ENCODE measurements at regions not wholly inside any gene's neighbourhood (a gene's known extent, or its start where the extent isn't known, plus 50 kb on each side); places are given as distances from the start of the nearest gene placed in this dataset.

- Histone ChIP-seq H3K9me3 (ENCODE audit: control insufficient read depth, insufficient read depth, low read depth, low read length) (peaks cover 6% of the 10 kb centered on the region), H3K36me3 (ENCODE audit: control insufficient read depth, insufficient read depth, low read length) (no peaks in the 10 kb centered on the region), H3K27ac (ENCODE audit: low read depth, low read length) (no peak overlapping the region), H3K27me3 (ENCODE audit: control insufficient read depth, insufficient read depth, low read length) (no peaks in the 10 kb centered on the region), H3K9ac (ENCODE audit: low read length) (no peak overlapping the region), H3K4me3 (ENCODE audit: low read depth, low read length) (no peak overlapping the region), H3K4me1 (ENCODE audit: control insufficient read depth, insufficient read depth, low read length) (no peaks in the 10 kb centered on the region)
Observed at GRCh38 chr6:156262014-156262413, 515.2 kb upstream of the ARID1B start.

DNA sequence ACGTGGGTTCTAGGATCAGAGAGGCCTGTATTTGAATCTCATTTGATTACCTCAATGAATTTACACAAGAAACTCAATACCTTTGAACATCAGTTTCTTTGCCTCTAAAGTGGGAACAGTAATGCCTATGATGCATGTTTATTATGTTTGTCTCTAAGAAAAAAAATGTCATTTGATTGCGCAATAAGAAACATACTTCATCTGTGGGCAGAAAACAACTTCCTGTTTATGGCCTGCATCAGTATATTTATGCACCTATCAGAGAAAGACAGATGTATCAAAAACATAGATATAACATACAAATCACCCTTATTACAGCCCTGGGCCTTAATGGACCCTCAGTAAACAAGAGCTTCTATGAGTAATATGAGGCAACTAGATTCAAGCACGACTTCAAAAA, 516.4 kb upstream of the ARID1B start:
- H3K4me3 ChIP-seq (ENCODE audit: low read depth, low read length): no peak overlapping the region
- peaks cover 6% of the 10 kb centered on the region for H3K9me3 ChIP-seq (ENCODE audit: control insufficient read depth, insufficient read depth, low read depth, low read length)
- H3K27ac ChIP-seq (ENCODE audit: low read depth, low read length): no peak overlapping the region
- no peak overlapping the region for H3K9ac ChIP-seq (ENCODE audit: low read length)
- no peaks in the 10 kb centered on the region for H3K27me3 ChIP-seq (ENCODE audit: control insufficient read depth, insufficient read depth, low read length)
- H3K4me1 ChIP-seq (ENCODE audit: control insufficient read depth, insufficient read depth, low read length): no peaks in the 10 kb centered on the region
- no peaks in the 10 kb centered on the region for H3K36me3 ChIP-seq (ENCODE audit: control insufficient read depth, insufficient read depth, low read length)

DNA sequence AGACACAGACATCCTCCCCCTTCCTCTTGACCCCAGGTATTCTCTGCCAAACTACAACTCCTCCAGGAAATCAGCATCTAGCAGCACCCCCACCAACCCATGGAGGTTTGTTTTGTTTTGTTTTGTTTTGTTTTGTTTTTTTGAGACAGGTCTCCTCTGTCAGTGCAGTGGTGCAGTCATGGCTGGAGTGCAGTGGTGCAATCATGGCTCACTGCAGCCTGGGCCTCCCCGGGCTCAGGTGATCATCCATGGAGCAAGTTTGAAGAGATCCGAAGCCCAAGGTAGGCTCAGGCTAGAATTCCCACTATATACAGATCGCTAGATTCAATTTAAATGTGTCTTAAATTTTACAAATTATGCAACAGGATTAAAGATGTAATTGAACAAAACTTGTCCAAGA, 518.2 kb upstream of the ARID1B start:
- Histone ChIP-seq H3K27me3 (ENCODE audit: control insufficient read depth, insufficient read depth, low read length) (no peaks in the 10 kb centered on the region), H3K4me1 (ENCODE audit: control insufficient read depth, insufficient read depth, low read length) (no peaks in the 10 kb centered on the region)

GRCh38 chr6:156256161-156256560, 521.0 kb upstream of the ARID1B start:
- no peak overlapping the region for H3K9ac ChIP-seq (ENCODE audit: low read length)
- H3K27ac ChIP-seq (ENCODE audit: low read depth, low read length): no peak overlapping the region
- H3K27me3 ChIP-seq (ENCODE audit: control insufficient read depth, insufficient read depth, low read length): no peaks in the 10 kb centered on the region
- H3K4me1 ChIP-seq (ENCODE audit: control insufficient read depth, insufficient read depth, low read length): no peaks in the 10 kb centered on the region
- no peak overlapping the region for H3K4me3 ChIP-seq (ENCODE audit: low read depth, low read length)
- H3K9me3 ChIP-seq (ENCODE audit: control insufficient read depth, insufficient read depth, low read depth, low read length): no peaks in the 10 kb centered on the region
- no peaks in the 10 kb centered on the region for H3K36me3 ChIP-seq (ENCODE audit: control insufficient read depth, insufficient read depth, low read length)

More for the DNA sequence above, 518.2 kb upstream of the ARID1B start:
- Histone ChIP-seq H3K36me3 (ENCODE audit: control insufficient read depth, insufficient read depth, low read length) (no peaks in the 10 kb centered on the region), H3K9me3 (ENCODE audit: control insufficient read depth, insufficient read depth, low read depth, low read length) (no peaks in the 10 kb centered on the region), H3K27ac (ENCODE audit: low read depth, low read length) (no peak overlapping the region), H3K9ac (ENCODE audit: low read length) (no peak overlapping the region), H3K4me3 (ENCODE audit: low read depth, low read length) (no peak overlapping the region)

- no peaks in the 10 kb centered on the region for H3K9me3 ChIP-seq (ENCODE audit: control insufficient read depth, insufficient read depth, low read depth, low read length)
- no peak overlapping the region for H3K9ac ChIP-seq (ENCODE audit: low read length)
- H3K4me1 ChIP-seq (ENCODE audit: control insufficient read depth, insufficient read depth, low read length): no peaks in the 10 kb centered on the region
- H3K27me3 ChIP-seq (ENCODE audit: control insufficient read depth, insufficient read depth, low read length): no peaks in the 10 kb centered on the region
- no peaks in the 10 kb centered on the region for H3K36me3 ChIP-seq (ENCODE audit: control insufficient read depth, insufficient read depth, low read length)
- no peak overlapping the region for H3K27ac ChIP-seq (ENCODE audit: low read depth, low read length)
- no peak overlapping the region for H3K4me3 ChIP-seq (ENCODE audit: low read depth, low read length)
Observed at GRCh38 chr6:156254240-156254639, 522.9 kb upstream of the ARID1B start.

DNA sequence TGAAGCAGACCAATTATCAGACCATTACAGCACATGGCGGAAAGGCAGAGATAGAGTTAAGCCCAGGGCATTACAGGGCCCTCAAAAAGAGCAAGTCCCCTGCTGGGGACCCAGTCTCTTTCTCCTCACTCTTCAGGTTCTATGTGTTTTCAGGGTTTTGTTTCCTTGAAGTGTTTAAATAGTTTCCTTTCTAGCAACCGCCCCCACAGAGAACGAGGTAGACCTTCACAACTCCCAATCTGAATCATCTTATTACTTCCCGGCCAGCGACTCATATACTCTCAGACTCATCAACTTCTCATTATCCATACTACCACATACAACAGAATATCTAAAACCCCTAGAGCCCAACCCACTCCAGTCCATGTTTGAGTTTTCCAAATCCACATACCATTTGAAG, 526.6 kb upstream of the ARID1B start:
- H3K36me3 ChIP-seq (ENCODE audit: control insufficient read depth, insufficient read depth, low read length): no peaks in the 10 kb centered on the region
- no peak overlapping the region for H3K4me3 ChIP-seq (ENCODE audit: low read depth, low read length)
- H3K27ac ChIP-seq (ENCODE audit: low read depth, low read length): no peak overlapping the region
- H3K27me3 ChIP-seq (ENCODE audit: control insufficient read depth, insufficient read depth, low read length): no peaks in the 10 kb centered on the region
- H3K9ac ChIP-seq (ENCODE audit: low read length): no peak overlapping the region
- no peaks in the 10 kb centered on the region for H3K4me1 ChIP-seq (ENCODE audit: control insufficient read depth, insufficient read depth, low read length)
- no peaks in the 10 kb centered on the region for H3K9me3 ChIP-seq (ENCODE audit: control insufficient read depth, insufficient read depth, low read depth, low read length)

- Histone ChIP-seq H3K27ac (ENCODE audit: low read depth, low read length) (no peak overlapping the region), H3K9ac (ENCODE audit: low read length) (no peak overlapping the region), H3K27me3 (ENCODE audit: control insufficient read depth, insufficient read depth, low read length) (no peaks in the 10 kb centered on the region), H3K4me1 (ENCODE audit: control insufficient read depth, insufficient read depth, low read length) (peaks cover 17% of the 10 kb centered on the region), H3K9me3 (ENCODE audit: control insufficient read depth, insufficient read depth, low read depth, low read length) (no peaks in the 10 kb centered on the region), H3K4me3 (ENCODE audit: low read depth, low read length) (no peak overlapping the region), H3K36me3 (ENCODE audit: control insufficient read depth, insufficient read depth, low read length) (no peaks in the 10 kb centered on the region)
Observed at GRCh38 chr6:156242206-156242605, 535.0 kb upstream of the ARID1B start.

- Histone ChIP-seq H3K27ac (ENCODE audit: low read depth, low read length) (no peak overlapping the region), H3K4me1 (ENCODE audit: control insufficient read depth, insufficient read depth, low read length) (no peaks in the 10 kb centered on the region), H3K9me3 (ENCODE audit: control insufficient read depth, insufficient read depth, low read depth, low read length) (no peaks in the 10 kb centered on the region), H3K9ac (ENCODE audit: low read length) (no peak overlapping the region), H3K27me3 (ENCODE audit: control insufficient read depth, insufficient read depth, low read length) (no peaks in the 10 kb centered on the region), H3K36me3 (ENCODE audit: control insufficient read depth, insufficient read depth, low read length) (no peaks in the 10 kb centered on the region), H3K4me3 (ENCODE audit: low read depth, low read length) (no peak overlapping the region)
Observed at GRCh38 chr6:156231026-156231765, 546.0 kb upstream of the ARID1B start.

GRCh38 chr6:156219973-156220372, 557.2 kb upstream of the ARID1B start:
- Histone ChIP-seq H3K4me3 (ENCODE audit: low read depth, low read length) (no peak overlapping the region), H3K36me3 (ENCODE audit: control insufficient read depth, insufficient read depth, low read length) (no peaks in the 10 kb centered on the region), H3K27me3 (ENCODE audit: control insufficient read depth, insufficient read depth, low read length) (no peaks in the 10 kb centered on the region), H3K4me1 (ENCODE audit: control insufficient read depth, insufficient read depth, low read length) (no peaks in the 10 kb centered on the region), H3K27ac (ENCODE audit: low read depth, low read length) (no peak overlapping the region), H3K9me3 (ENCODE audit: control insufficient read depth, insufficient read depth, low read depth, low read length) (no peaks in the 10 kb centered on the region), H3K9ac (ENCODE audit: low read length) (no peak overlapping the region)

DNA sequence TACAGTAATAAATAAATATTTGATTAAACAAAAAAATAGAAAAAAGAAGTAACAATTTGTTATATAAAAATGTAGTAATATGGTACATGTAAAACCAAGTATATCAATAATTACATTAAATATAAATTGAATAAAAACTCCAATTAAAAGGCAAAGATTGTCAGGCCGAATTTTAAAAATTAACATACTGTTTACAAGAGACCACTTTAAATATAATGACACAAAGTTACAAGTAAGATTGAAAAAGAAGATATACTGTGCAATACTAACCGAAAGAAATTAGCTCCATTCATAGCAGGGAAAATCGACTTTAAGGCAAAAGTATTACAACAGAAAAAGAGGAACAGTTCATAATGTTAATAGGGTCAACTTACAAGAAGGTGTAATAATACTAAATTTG, 571.5 kb upstream of the ARID1B start:
- 0 out of 2 replicates have a peak, but pooled peaks cover 4% of the 10 kb centered on the region for H3K9me3 ChIP-seq (ENCODE audit: control insufficient read depth, insufficient read depth, low read depth, low read length)
- H3K27me3 ChIP-seq (ENCODE audit: control insufficient read depth, insufficient read depth, low read length): no peaks in the 10 kb centered on the region
- no peaks in the 10 kb centered on the region for H3K36me3 ChIP-seq (ENCODE audit: control insufficient read depth, insufficient read depth, low read length)
- H3K4me3 ChIP-seq (ENCODE audit: low read depth, low read length): no peak overlapping the region
- no peaks in the 10 kb centered on the region for H3K4me1 ChIP-seq (ENCODE audit: control insufficient read depth, insufficient read depth, low read length)
- no peak overlapping the region for H3K9ac ChIP-seq (ENCODE audit: low read length)
- H3K27ac ChIP-seq (ENCODE audit: low read depth, low read length): no peak overlapping the region

- H3K27me3 ChIP-seq (ENCODE audit: control insufficient read depth, insufficient read depth, low read length): no peaks in the 10 kb centered on the region
- H3K4me1 ChIP-seq (ENCODE audit: control insufficient read depth, insufficient read depth, low read length): no peaks in the 10 kb centered on the region; the same call in 1 of the 2 replicates
- H3K27ac ChIP-seq (ENCODE audit: low read depth, low read length): no peak overlapping the region
- no peaks in the 10 kb centered on the region for H3K36me3 ChIP-seq (ENCODE audit: control insufficient read depth, insufficient read depth, low read length)
- H3K9me3 ChIP-seq (ENCODE audit: control insufficient read depth, insufficient read depth, low read depth, low read length): no peaks in the 10 kb centered on the region
- H3K9ac ChIP-seq (ENCODE audit: low read length): no peak overlapping the region
- H3K4me3 ChIP-seq (ENCODE audit: low read depth, low read length): no peak overlapping the region
Observed at GRCh38 chr6:156199182-156199581, 578.0 kb upstream of the ARID1B start.
